ENCODE measurements at regions not wholly inside any gene's neighbourhood (a gene's known extent, or its start where the extent isn't known, plus 50 kb on each side); places are given as distances from the start of the nearest gene placed in this dataset.

GRCh38 chr15:87294854-87295253 is 961.7 kb downstream of the NTRK3 start:
- in situ Hi-C loops (cut with MboI; ENCODE audit: low sequenced_read_pairs) (no loop called here), intact Hi-C loops (cut with micrococcal nuclease) (no loop called here), dilution Hi-C loops (cut with HindIII; ENCODE audit: low sequenced_read_pairs, unreplicated experiment) (no loop called here)
- no TSS peak for BruUV-seq (replicated peaks)
- no peak overlapping the region for H3K4me2 ChIP-seq (ENCODE audit: low read depth, low read length)
- POLR2A ChIA-PET (ENCODE audit: unreplicated experiment), result no interaction called here
- TF ChIP-seq BHLHE40 (IDR thresholded peaks at IDR 0.05; ENCODE audit: low read depth, low read length), result no peak
- TF ChIP-seq CTCF (conservative IDR thresholded peaks at IDR 0.05; ENCODE audit: low read depth, low read length), result no peak
- no peak for TF ChIP-seq ELK1 (IDR thresholded peaks at IDR 0.05; ENCODE audit: borderline replicate concordance, low read depth, low read length)
- TF ChIP-seq CHD1 (IDR thresholded peaks at IDR 0.05; ENCODE audit: low read depth, low read length), result no peak
- no peak for TF ChIP-seq NFE2L2 (IDR thresholded peaks at IDR 0.05; ENCODE audit: low read depth, low read length)
- no peak for TF ChIP-seq CEBPB (IDR thresholded peaks at IDR 0.05; ENCODE audit: low read depth, low read length)
- TF ChIP-seq POLR2A (IDR thresholded peaks at IDR 0.05; ENCODE audit: low read depth, low read length), result no peak
- no peak for TF ChIP-seq RAD21 (IDR thresholded peaks at IDR 0.05; ENCODE audit: low read length)
- TF ChIP-seq USF2 (IDR thresholded peaks at IDR 0.05; ENCODE audit: low read depth, low read length), result no peak
- TF ChIP-seq RFX5 (IDR thresholded peaks at IDR 0.05; ENCODE audit: low read depth, low read length), result no peak
- TF ChIP-seq SMC3 (IDR thresholded peaks at IDR 0.05; ENCODE audit: low read depth, low read length), result no peak
- no peak for TF ChIP-seq RCOR1 (IDR thresholded peaks at IDR 0.05; ENCODE audit: insufficient replicate concordance, low read length)
- no peak for TF ChIP-seq FOS (IDR thresholded peaks at IDR 0.05; ENCODE audit: low read depth, low read length)
- TF ChIP-seq MAFK (IDR thresholded peaks at IDR 0.05; ENCODE audit: low read depth, low read length), result no peak
- no peak for TF ChIP-seq MAZ (IDR thresholded peaks at IDR 0.05; ENCODE audit: borderline replicate concordance, low read depth, low read length)
- no peak for TF ChIP-seq MXI1 (IDR thresholded peaks at IDR 0.05; ENCODE audit: borderline replicate concordance, low read depth, low read length)
- H2AK9ac ChIP-seq (replicated peaks; ENCODE audit: low read depth, low read length, poor library complexity), result no peak overlapping the region
- no peaks in the 10 kb centered on the region for H4K20me1 ChIP-seq (ENCODE audit: insufficient read depth, low read length)
- no peak overlapping the region for H2AK5ac ChIP-seq (ENCODE audit: low read depth, low read length)
- no peak overlapping the region for H2AFZ ChIP-seq (replicated peaks; ENCODE audit: low read length, poor library complexity)
- DNase-seq, result no peak
- H2BK5ac ChIP-seq (ENCODE audit: low read depth, low read length, poor library complexity, severe bottlenecking), result no peak overlapping the region
- H2BK15ac ChIP-seq (ENCODE audit: low read depth, low read length), result no peak overlapping the region
- H3K27ac ChIP-seq (ENCODE audit: insufficient read depth, low read length), result no peak overlapping the region
- peaks cover 4% of the 10 kb centered on the region; the same call in 1 of the 2 replicates for H3K9me3 ChIP-seq (ENCODE audit: control insufficient read depth, insufficient read depth, low read length)
- no peaks in the 10 kb centered on the region for H3K27me3 ChIP-seq (ENCODE audit: control insufficient read depth, insufficient read depth, low read length)
- no peak overlapping the region for H4K8ac ChIP-seq (ENCODE audit: low read depth in 2 of 2, low read length in 2 of 2)
- no peak overlapping the region for H3K56ac ChIP-seq (ENCODE audit: extremely low read depth, insufficient read depth, low read length)
- no peak overlapping the region for H4K5ac ChIP-seq (ENCODE audit: low read depth, low read length)
- H2BK20ac ChIP-seq (ENCODE audit: low read depth, low read length), result no peak overlapping the region
- no peak overlapping the region for H4K91ac ChIP-seq (ENCODE audit: insufficient read depth, low read depth, low read length)
- no peaks in the 10 kb centered on the region for H3K79me1 ChIP-seq (ENCODE audit: low read depth in 1 of 2, low read length in 2 of 2)
- H3K4ac ChIP-seq (ENCODE audit: low read depth, low read length), result no peak overlapping the region
- no peak overlapping the region for H3K9ac ChIP-seq (ENCODE audit: low read depth, low read length)
- no peak for ATAC-seq (ENCODE audit: low read depth)
- H3K14ac ChIP-seq (replicated peaks; ENCODE audit: low read depth, low read length), result no peak overlapping the region
- no peak overlapping the region for H2BK120ac ChIP-seq (ENCODE audit: low read depth, low read length)
- H3K9me1 ChIP-seq (ENCODE audit: insufficient read depth, low read length), result no peaks in the 10 kb centered on the region
- H3K36me3 ChIP-seq (ENCODE audit: control insufficient read depth, insufficient read depth, low read length), result no peaks in the 10 kb centered on the region
- H3K23ac ChIP-seq (ENCODE audit: low read depth, low read length), result no peak overlapping the region
- CTCF ChIA-PET, result no interaction called here
- H3K18ac ChIP-seq (ENCODE audit: low read depth, low read length), result no peak overlapping the region
- no peak overlapping the region for H3K4me3 ChIP-seq (ENCODE audit: insufficient read depth, low read depth, low read length)
- H3K4me1 ChIP-seq (ENCODE audit: control insufficient read depth, insufficient read depth, low read length), result no peaks in the 10 kb centered on the region
